ENCODE measurements at regions not wholly inside any gene's neighbourhood (a gene's known extent, or its start where the extent isn't known, plus 50 kb on each side); places are given as distances from the start of the nearest gene placed in this dataset.

GRCh38 chr2:226410247-226410835 is 389.3 kb downstream of the IRS1 start:
- no peak overlapping the region for H3K9ac ChIP-seq (ENCODE audit: low read length)
- no peak overlapping the region for H3K4me2 ChIP-seq (ENCODE audit: low read length)
- no peak for TF ChIP-seq EZH2 (IDR thresholded peaks at IDR 0.05; ENCODE audit: borderline replicate concordance, low read length)
- TF ChIP-seq, protein P1, sequence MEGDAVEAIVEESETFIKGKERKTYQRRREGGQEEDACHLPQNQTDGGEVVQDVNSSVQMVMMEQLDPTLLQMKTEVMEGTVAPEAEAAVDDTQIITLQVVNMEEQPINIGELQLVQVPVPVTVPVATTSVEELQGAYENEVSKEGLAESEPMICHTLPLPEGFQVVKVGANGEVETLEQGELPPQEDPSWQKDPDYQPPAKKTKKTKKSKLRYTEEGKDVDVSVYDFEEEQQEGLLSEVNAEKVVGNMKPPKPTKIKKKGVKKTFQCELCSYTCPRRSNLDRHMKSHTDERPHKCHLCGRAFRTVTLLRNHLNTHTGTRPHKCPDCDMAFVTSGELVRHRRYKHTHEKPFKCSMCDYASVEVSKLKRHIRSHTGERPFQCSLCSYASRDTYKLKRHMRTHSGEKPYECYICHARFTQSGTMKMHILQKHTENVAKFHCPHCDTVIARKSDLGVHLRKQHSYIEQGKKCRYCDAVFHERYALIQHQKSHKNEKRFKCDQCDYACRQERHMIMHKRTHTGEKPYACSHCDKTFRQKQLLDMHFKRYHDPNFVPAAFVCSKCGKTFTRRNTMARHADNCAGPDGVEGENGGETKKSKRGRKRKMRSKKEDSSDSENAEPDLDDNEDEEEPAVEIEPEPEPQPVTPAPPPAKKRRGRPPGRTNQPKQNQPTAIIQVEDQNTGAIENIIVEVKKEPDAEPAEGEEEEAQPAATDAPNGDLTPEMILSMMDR (IDR thresholded peaks at IDR 0.05; ENCODE audit: low read length): no peak
- no peaks in the 10 kb centered on the region for H4K20me1 ChIP-seq (ENCODE audit: insufficient read depth, low read length)
- H3K4me3 ChIP-seq (ENCODE audit: low read depth, low read length, poor library complexity, severe bottlenecking): no peak overlapping the region
- H2AFZ ChIP-seq (ENCODE audit: low read length): no peak overlapping the region
- H3K9me3 ChIP-seq (ENCODE audit: low read length): no peaks in the 10 kb centered on the region
- H3F3A ChIP-seq (ENCODE audit: insufficient read depth, low read length): no peaks in the 10 kb centered on the region
- no peaks in the 10 kb centered on the region for H3K36me3 ChIP-seq (ENCODE audit: insufficient read depth, low read length)
- no peaks in the 10 kb centered on the region for H3K27me3 ChIP-seq (ENCODE audit: insufficient read depth, low read length)
- H3K4me1 ChIP-seq (ENCODE audit: insufficient read depth, low read length, severe bottlenecking): no peaks in the 10 kb centered on the region
- no peak overlapping the region for H3K27ac ChIP-seq (ENCODE audit: low read depth, low read length, poor library complexity, severe bottlenecking)
- no peaks in the 10 kb centered on the region for H3K79me2 ChIP-seq (ENCODE audit: insufficient read depth, low read length)
- H3K9me2 ChIP-seq (ENCODE audit: low read depth, low read length): no peaks in the 10 kb centered on the region

DNA sequence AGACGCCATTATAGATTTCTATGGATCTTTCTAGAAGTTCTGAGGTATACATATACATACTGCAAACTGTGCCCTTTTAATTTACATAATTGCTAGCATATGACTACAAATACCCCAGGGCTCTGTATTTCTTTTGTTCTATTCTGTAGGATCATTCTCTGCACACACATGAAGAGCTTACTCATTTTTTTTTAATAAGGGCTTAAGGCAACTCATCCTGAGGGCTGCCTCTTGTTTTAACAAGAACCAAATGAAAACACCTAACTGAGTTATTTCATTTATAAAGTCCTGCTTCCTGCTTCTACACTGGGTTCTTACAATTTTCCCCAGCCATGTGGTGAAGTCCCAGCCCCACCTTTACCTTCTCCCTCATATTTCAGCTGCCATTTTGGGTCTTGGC is 390.5 kb downstream of the IRS1 start:
- no peak overlapping the region for H3K4me2 ChIP-seq (ENCODE audit: low read length)
- H3K27ac ChIP-seq (ENCODE audit: low read depth, low read length, poor library complexity, severe bottlenecking): no peak overlapping the region
- TF ChIP-seq, protein P1 (IDR thresholded peaks at IDR 0.05; ENCODE audit: low read length): no peak
- no peak for TF ChIP-seq EZH2 (IDR thresholded peaks at IDR 0.05; ENCODE audit: borderline replicate concordance, low read length)
- H3F3A ChIP-seq (ENCODE audit: insufficient read depth, low read length): no peaks in the 10 kb centered on the region
- no peaks in the 10 kb centered on the region for H3K36me3 ChIP-seq (ENCODE audit: insufficient read depth, low read length)
- no peaks in the 10 kb centered on the region for H4K20me1 ChIP-seq (ENCODE audit: insufficient read depth, low read length)
- H3K4me1 ChIP-seq (ENCODE audit: insufficient read depth, low read length, severe bottlenecking): no peaks in the 10 kb centered on the region
- H3K79me2 ChIP-seq (ENCODE audit: insufficient read depth, low read length): no peaks in the 10 kb centered on the region
- no peak overlapping the region for H3K4me3 ChIP-seq (ENCODE audit: low read depth, low read length, poor library complexity, severe bottlenecking)
- no peaks in the 10 kb centered on the region for H3K9me3 ChIP-seq (ENCODE audit: low read length)
- H3K9ac ChIP-seq (ENCODE audit: low read length): no peak overlapping the region
- no peaks in the 10 kb centered on the region for H3K9me2 ChIP-seq (ENCODE audit: low read depth, low read length)
- H3K27me3 ChIP-seq (ENCODE audit: insufficient read depth, low read length): no peaks in the 10 kb centered on the region
- H2AFZ ChIP-seq (ENCODE audit: low read length): no peak overlapping the region

DNA sequence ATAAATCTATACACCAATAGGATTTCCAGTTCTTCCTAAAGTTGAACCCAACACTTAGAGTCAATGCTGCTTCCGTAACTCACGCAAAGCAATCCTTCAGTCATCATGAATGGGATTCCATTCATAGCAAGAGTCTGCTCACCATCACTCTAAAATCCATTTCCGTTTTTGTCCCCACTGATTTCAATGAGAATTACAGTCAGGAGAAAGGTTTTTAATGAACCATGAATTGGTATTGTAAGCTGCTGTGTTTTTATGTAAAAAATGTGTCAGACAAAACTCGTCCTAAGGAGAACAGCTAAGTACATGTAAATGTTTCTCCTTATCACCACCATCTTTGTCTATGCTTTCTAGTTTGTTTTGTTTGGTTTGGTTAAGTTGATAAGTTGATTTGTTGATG is 391.5 kb downstream of the IRS1 start:
- TF ChIP-seq EZH2 (IDR thresholded peaks at IDR 0.05; ENCODE audit: borderline replicate concordance, low read length): no peak
- TF ChIP-seq, protein P1 (IDR thresholded peaks at IDR 0.05; ENCODE audit: low read length): no peak
- Histone ChIP-seq H3F3A (ENCODE audit: insufficient read depth, low read length) (no peaks in the 10 kb centered on the region), H2AFZ (ENCODE audit: low read length) (no peak overlapping the region)

More for the DNA sequence above, 391.5 kb downstream of the IRS1 start:
- Histone ChIP-seq H3K9me2 (ENCODE audit: low read depth, low read length) (no peaks in the 10 kb centered on the region), H3K79me2 (ENCODE audit: insufficient read depth, low read length) (no peaks in the 10 kb centered on the region), H3K9me3 (ENCODE audit: low read length) (no peaks in the 10 kb centered on the region), H3K27ac (ENCODE audit: low read depth, low read length, poor library complexity, severe bottlenecking) (no peak overlapping the region), H4K20me1 (ENCODE audit: insufficient read depth, low read length) (no peaks in the 10 kb centered on the region), H3K4me2 (ENCODE audit: low read length) (no peak overlapping the region), H3K9ac (ENCODE audit: low read length) (no peak overlapping the region), H3K27me3 (ENCODE audit: insufficient read depth, low read length) (no peaks in the 10 kb centered on the region), H3K4me3 (ENCODE audit: low read depth, low read length, poor library complexity, severe bottlenecking) (no peak overlapping the region), H3K36me3 (ENCODE audit: insufficient read depth, low read length) (no peaks in the 10 kb centered on the region), H3K4me1 (ENCODE audit: insufficient read depth, low read length, severe bottlenecking) (no peaks in the 10 kb centered on the region)

All from OCI-LY1 (cell line).